HG03135 (cell line): ENCODE measurements at regions not wholly inside any gene's neighbourhood (a gene's known extent, or its start where the extent isn't known, plus 50 kb on each side); places are given as distances from the start of the nearest gene placed in this dataset.
"Not testable (repeated sequence)": the region's sequence is repeated elsewhere in the genome, so short reads cannot be mapped to it uniquely, and the experiment has no call there.

Source experiments
- ATAC-seq: cut with Tn5 transposase; IDR thresholded peaks from one replicate; pipeline ENCODE4 v1.9.1; 2021; ENCODE audit warnings: mild to moderate bottlenecking, moderate library complexity; ENCODE audit not compliant: unreplicated experiment

DNA sequence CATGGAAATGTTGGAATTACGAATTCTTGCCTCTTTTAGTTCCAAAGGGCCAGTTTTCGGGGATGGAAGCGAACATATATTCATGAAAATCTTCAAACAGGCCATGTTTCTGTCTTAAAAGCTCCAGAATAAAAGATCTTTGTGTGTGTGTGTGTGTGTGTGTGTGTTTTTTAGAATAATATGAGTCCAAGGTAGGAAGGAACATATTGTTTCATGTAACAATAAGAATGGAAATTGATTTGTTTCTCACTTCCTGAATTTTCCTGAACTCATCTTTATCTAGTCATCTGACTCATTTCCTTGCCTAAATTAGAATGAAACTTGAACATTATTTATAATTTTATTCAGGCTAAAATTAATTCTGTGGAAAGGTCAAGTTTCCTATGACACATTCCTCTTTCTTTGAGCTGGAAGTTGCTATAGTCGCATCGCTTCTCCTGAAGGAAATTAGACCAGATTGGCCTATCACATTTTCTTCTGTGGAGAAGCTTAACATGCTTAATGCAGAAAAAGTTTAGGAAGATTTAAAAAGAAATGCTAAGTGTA, 805.1 kb upstream of the ADAMTS5 start:
- no peak for ATAC-seq

DNA sequence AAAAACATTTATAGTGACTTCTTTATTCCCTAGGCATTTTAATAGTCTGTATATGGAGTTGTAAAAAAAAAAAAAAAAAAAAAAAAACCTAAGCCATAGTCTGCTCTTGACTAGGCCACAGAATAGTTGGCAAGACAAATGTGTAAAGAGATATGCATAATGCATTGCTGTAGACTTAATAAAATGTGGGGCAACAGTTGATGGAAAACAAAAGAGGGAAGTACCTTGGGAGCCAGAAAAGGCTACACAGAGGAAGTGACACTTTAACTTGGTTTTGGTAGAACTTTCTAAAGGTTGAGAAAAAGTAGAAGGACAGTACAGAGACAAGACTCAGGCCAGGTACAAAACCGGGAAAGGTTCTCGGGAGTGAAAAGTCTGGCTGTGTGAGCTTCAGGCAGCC, 802.9 kb upstream of the ADAMTS5 start:
- no peak for ATAC-seq

DNA sequence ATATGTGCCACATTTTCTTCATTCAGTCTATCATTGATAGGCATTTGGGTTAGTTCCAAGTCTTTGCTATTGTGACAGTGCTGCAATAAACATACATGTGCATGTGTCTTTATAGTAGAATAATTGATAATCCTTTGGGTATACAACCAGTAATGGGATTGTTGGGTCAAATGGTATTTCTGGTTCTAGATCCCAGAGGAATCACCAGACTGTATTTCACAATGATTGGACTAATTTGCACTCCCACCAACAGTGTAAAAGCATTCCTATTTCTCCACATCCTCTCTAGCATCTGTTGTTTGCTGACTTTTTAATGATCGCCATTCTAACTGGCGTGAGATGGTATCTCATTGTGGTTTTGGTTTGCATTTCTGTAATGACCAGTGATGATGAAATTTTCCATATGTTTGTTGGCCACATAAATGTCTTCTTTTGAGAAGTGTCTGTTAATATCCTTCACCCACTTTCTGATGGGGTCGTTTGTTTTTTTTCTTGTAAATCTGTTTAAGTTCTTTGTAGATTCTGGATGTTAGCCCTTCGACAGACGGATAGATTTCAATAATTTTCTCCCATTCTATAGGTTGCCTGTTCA, 801.3 kb upstream of the ADAMTS5 start:
- not testable (repeated sequence) for ATAC-seq

DNA sequence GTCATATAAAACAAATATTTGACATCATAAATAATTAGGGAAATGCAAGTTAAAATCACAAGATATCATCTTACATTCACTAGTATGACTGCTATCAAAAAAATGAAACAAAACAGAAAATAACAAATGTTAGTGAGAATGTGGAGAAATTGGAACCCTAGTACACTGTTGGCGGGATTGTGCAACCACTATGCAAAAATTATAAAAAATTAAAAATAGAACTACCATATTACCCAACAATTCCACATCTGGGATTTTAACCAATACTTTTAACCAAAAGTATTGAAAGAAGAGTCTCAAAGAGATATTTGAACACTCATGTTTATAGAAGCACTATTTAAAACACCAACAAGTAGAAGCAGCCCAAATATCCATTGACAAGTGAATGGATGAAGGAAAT, 797.2 kb upstream of the ADAMTS5 start:
- ATAC-seq, result no peak

DNA sequence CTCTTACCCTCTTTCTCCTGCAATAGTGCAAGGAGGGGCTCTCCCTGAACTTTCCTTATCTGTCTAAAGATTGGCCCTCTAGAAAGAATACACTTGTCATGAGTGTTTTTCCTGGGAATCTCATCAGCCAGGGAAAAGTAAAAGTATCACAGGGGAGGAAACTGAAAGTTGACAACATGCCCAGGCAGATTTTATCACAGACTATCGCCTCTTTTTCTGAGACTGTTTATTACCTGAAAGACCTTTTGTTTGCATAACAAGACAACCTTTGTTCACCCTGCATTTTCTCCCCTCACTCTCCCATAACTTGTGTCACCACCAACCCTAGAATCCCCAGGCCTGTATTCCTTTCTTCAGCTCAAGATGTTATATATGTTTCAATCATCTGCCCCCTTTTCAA, 794.7 kb upstream of the ADAMTS5 start:
- no peak for ATAC-seq

DNA sequence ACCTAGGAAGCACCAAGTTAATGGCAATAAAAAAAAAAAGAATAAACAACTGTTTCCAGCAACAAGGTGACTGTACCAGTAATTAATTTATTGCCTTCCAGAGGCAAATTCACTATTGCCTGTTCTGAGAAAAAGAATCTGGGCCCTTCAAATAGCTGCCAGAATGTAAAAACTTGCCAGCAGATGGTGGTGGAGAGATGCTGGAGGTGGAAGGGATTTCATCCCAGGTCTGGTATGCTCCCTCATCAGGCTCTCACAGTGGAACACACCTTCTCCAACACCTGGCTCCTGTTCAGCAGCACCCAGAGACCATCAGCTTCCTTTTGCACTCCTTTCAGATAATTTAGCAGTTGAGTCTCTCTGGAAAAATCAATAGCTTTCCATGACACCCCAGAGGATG, 792.9 kb upstream of the ADAMTS5 start:
- ATAC-seq, result no peak

DNA sequence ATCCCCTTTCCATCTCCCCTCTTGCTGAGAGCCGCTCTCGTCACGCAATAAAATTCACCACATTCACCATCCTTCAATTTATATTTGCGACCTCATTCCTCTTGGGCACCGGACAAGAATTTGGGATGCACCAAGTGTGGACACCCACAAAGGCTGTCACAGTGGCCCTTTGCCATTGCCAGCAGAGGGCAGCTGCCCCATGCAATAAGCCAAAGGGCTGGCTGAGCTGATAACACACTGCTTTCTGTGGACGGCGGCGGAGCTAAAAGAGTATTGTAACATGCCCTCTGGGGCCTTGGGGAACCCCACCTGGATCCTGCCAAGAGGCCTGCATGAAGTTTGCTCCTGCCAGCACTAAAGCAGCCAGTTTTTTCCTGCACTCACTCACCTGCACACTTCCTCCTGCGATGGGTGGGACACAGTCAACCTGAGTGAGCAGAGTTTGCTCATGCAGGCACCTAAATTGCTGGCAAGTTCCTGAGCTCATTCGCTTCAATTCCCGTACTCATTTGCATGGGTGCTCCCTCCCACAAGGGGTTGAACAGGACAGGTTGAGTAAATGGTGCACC, 792.3 kb upstream of the ADAMTS5 start:
- ATAC-seq, result no peak

DNA sequence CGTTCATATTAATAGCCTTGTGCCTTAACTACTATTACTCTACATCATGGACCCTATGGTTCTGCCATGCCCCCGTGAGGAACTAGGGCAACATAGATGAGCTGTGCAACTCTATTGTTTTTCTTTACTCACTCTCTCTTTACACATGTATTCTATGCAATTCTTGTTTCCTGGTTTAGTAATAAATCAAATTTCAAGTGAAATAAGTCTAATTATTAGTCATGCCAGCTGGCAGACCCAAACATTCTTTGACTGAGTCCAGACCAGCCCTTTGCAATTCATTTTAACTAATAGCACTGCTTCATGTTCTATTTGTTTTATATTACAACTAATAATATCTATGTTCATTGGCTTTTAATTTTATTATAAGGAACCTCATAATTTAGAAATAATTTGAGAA, 789.3 kb upstream of the ADAMTS5 start:
- ATAC-seq, result no peak

DNA sequence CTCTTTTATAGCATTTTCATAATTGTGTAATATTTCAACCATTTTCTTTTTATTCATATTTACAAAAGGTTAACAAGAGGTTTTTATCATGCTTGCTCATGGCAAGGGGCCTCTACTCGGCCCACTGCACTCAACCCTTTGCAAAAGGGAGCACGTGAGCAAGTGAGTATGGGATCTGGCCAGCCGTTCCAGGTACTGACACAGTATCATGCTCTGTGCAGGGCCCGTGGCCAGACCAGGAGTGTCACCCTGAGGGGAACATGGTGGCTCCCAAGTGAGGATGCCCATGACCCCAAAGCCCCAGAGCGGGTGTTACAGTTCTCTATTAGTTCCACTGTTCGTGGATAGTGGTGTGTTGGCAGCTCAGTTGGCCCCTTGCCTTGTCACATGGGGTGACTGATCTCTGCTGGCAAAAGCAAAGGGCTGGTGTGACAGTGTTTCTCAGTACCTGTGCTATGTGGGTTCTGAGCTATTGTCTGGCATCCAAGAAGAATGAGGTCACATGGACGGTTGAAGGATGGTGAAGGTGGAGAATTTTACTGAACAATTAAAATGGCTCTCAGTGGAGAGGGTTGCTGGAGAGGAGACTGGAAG, 777.2 kb upstream of the ADAMTS5 start:
- no peak for ATAC-seq

DNA sequence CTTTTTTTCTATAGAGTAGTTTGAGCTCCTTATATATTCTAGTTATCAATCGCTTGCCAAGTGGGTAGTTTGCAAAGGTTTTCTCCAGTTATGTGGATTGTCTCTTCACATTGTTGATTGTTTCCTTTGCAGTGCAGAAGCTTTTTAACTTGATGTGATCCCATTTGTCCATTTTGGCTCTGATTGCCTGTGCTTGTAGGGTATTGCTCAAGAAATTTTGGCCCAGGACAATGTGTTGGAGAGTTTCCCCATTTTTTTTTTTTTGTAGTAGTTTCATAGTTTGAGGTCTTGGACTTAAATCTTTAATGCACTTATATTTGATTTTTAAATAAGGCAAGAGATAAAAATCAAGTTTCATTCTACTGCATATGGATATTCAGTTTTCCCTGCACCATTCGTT, 774.8 kb upstream of the ADAMTS5 start:
- ATAC-seq, result no peak

DNA sequence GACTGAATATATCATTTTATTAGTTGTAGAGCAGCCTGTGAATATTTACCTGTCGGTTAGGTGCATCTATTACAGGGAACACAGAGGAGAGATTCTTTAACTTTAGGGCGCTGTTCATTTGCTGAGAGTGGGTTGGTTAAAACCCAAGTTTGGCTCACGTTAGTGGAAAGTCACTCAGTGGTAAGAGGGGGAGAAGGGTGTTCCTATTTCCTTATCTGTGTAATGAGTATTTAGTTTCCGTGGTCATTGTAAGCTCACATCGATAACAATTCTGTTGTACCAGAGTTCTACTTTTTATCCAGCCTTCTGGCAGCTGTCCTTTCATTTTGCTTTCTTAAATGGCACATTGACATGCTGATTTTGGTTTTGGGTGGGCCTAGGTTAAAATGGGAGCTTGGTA, 773.2 kb upstream of the ADAMTS5 start:
- no peak for ATAC-seq

DNA sequence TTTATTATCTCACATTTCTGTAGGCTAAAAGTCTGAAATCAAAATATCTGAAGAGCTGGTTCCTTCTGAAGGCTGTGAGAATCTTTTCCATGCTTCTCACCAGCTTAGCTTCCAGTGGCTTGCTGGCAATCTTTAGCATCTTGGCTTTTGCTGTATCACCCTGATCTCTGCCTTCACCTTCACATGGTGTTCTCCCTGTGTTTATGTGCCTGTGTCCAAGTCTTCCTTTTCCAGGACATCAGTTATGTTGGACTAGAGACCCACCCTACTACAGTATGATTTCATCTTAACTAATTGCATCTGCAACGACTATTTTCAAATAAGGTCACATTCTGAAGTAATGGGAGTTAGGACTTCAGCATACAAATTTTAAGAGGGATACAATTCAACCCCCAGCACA, 772.3 kb upstream of the ADAMTS5 start:
- ATAC-seq, result no peak

DNA sequence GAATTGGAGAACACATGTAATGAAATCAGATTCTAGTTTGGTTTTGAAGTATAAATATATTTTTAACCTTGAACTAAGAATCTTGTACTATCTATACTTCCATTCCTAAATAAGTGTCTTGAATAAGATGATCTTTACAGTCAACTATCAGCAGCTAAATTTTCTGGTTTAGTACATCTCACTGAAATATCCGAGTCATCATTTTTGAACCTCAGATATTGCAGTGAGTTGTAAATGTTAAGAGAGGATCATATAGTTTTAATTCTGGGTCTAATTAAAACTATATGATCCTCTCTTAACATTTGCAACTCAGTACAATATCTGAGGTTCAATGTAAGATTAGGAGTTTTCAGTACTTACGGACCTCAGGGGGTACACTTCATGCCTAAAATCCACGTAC, 768.8 kb upstream of the ADAMTS5 start:
- no peak for ATAC-seq

DNA sequence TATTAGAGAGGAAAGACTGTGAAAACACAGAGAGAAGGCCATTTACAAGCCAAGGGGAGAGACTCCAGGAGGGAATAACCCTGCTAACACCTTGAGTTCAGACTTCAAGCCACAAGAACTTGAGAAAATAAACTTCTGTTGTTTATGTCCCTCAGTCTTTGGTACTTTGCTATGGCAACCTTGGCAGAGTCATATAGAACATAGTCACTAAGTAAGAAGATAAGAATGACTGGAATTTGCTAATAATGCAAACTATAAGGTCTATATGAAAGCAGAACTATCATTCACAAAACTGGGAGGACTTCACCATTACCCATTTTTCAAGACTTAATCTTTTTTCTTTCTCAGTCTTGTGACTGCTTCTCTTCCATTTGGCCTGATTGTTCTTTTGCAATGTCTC, 767.3 kb upstream of the ADAMTS5 start:
- ATAC-seq, result no peak

DNA sequence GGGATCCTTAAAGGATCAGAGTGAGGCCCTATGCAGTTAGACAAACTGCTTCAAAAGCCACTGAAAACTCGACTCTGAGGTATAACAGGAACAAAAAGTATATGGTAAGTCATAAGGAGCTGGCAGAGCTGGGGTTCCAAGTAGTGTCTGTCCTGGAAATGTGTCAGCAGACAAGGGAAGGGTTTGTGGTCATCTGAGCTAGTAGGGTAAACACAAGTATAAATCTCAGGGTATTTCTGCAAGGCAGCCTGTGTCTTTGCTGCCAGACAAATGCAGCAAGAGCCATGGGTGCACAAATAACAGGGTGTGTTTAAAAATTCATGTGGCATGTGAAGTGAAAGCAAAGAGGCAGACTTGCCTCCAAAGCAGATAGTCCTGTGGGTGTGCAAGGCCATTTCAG, 759.0 kb upstream of the ADAMTS5 start:
- no peak for ATAC-seq

DNA sequence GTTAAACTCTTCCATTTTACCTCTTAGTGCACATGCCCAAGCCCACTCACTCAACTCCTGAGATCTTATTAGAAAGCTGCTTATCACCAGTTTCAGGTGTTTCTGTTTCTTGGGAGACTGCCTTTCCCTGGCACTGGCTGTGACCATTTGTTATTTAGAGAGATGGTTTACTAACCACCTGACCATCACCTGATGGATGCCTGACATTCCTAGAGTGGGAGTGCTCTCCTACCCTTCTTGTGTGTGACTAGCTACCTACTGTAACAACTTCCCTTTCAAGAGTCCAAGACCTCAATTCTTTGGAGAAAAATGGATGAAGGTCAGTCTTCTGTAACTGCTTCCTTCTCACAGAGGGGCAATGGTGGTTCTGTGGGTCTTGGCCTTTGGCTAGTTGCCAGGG, 755.2 kb upstream of the ADAMTS5 start:
- no peak for ATAC-seq

DNA sequence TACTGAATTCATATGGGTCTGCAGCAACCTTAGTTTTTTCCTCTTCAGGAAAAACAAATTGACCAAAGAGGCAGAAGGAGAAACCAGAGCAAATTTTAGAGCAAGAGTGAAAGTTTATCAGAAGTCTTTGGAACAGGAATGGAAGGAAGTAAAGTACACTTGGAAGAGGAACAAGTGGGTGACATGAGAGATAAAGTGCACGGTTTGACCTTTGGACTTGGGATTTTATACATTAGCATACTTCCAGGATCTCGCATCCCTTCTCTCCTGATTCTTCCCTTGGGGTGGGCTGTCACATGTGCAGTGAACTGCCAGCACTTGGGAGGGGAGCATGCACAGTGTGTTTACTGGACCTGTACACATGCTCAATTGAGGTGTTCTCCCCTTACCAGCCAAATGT, 754.8 kb upstream of the ADAMTS5 start:
- ATAC-seq, result no peak

DNA sequence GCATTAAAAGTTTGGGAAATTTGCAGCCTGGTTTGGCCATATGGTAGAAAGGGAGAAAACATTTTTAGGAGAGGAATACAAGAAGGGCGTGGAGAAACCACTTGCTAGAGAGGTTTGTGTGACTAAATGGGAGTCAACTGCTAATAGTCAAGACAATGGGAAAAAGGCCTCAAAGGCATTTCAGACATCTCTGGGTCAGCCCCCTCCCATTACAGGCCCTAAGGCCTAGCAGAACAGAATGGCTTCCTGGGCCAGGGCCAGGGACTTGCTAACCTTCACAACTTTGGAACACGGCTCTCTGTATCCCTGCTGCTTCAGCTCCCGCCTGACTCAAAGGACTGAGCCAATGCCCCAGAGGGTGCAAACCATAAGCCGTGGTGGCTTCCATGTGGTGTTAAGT, 752.3 kb upstream of the ADAMTS5 start:
- ATAC-seq, result no peak

DNA sequence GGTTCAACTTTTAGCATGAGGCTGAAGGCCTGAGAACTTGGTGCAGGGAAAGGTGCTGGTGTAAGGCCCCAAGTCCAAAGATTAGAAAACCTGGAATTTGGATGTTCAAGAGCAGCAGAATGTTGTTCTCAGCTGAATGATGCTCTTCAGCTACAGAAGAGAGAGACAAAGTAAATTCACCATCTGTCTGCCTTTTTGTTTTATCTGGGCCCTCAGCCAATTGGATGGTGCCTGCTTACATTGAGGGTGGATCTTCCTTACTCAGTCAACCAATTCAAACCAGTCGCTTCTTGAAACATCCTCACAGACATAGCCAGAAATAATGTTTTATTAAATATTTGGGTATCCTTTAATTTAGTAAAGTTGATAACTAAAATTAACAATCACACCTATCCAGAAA, 748.2 kb upstream of the ADAMTS5 start:
- ATAC-seq, result no peak

DNA sequence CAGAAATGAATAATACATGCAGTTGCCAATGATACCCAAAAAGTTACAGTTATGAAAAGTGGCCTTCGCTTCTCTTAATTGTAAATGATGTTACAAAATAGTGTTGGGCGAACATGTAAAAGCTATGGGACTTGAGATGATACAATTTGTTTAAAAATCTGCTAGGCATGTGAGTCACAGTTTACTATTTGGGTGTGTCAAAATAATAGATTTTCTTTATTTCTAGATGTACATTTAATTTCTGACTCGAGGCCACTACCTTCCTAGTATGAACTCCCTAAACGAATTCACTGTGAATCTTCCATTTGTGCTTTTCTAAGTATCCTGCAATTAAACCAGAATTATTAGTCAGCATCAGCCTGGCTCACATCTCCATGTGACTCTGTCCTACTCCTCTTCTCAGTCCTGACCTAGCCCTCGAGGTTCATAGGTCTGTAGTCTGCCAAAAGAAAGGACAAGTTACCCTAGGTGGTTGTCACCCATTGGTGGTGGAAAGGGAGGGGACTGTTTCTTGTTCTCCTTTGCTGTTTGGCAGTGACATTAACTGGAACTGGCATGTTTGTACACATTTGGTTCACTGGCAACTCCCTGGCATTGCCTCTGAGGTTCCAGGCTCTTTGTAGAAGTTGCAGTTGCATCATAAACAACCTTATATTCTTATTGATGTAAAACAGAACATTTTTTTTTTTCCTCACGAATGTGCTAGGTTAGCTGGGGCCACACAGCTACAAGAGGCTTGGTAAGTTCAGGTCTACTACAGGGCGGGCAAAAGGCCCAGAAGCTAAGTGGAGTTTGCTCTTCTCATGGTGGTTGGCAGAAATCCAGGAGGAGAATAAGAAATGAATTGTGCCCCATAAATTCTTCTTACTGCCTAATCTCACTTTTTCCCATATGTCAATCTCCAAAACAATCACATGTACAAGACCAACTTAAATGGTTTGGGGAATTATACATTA, 746.5 kb upstream of the ADAMTS5 start:
- no peak for ATAC-seq

DNA sequence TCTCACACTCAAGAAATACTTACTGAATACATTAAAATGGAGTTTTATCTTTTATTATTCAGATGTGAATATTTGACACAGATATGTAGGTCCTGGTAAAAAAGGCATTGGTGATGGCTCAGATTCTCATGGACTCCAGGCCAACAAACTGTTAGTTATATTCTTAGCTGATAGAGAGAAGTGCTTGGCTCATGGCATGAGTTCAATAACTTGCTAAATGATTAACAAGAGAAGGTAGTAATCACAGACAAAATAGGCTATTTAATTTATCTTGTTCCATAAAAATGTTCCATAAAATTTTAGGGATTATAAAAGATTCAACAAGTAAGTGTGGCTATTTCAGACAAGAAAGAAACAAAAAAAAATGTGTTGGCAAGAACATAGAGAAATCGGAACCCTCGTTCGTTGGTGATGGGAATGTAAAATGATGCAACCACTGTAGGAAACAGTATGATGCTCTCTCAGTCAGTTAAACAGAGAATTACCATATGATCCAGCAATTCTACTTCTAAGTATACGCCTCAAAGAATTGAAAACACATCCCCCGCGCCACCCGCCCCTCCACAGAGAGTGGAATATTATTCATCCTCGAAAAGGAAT, 737.8 kb upstream of the ADAMTS5 start:
- no peak for ATAC-seq
